ENCODE measurements at regions not wholly inside any gene's neighbourhood (a gene's known extent, or its start where the extent isn't known, plus 50 kb on each side); places are given as distances from the start of the nearest gene placed in this dataset.

GRCh38 chr2:180677200-180677599 is 303.2 kb upstream of the UBE2E3 start:
- no peak for TF ChIP-seq CTCF (IDR thresholded peaks at IDR 0.05)
- no peak for TF ChIP-seq ZFX (IDR thresholded peaks at IDR 0.05; ENCODE audit: borderline replicate concordance)

All from 22Rv1 (cell line).